GM18505 (cell line): ENCODE measurements at regions not wholly inside any gene's neighbourhood (a gene's known extent, or its start where the extent isn't known, plus 50 kb on each side); places are given as distances from the start of the nearest gene placed in this dataset.
A peak's percentile ranks its signal among the peaks of the same experiment; 100 is the strongest.
"Not testable (repeated sequence)": the region's sequence is repeated elsewhere in the genome, so short reads cannot be mapped to it uniquely, and the experiment has no call there.

ENCODE experiments used
- ATAC-seq: cut with Tn5 transposase; IDR thresholded peaks from one replicate; pipeline ENCODE4 v1.9.1; 2021; ENCODE audit not compliant: unreplicated experiment
- POLR2A ChIP-seq: IDR thresholded peaks from 4 replicates; pipeline ENCODE4 v1.6.1; 2011; ENCODE audit warnings: borderline replicate concordance; ENCODE audit not compliant: insufficient read depth, insufficient read length; ENCODE audit errors: extremely low read depth

DNA sequence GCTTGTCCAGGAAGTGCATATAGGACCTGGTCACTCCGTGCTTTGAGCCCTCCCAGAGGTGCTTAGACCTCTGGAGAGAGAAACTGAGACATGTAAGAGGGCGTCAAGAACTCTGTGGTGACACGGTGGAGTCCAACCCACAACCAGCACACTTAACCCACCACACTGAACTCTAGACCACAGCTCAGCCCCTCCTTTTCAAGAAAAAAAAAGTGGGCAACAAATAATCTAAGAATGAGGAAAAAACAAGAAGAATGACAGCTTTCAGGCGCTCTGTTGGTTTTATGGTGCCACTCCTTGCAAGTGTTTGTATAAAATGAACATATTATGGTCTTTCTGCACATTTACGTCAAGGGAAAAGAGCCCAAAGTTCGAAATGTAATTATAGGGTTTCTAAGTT, 50.2 kb upstream of the SNAPC3 start:
- ATAC-seq, result no peak
- no peak for TF ChIP-seq POLR2A

DNA sequence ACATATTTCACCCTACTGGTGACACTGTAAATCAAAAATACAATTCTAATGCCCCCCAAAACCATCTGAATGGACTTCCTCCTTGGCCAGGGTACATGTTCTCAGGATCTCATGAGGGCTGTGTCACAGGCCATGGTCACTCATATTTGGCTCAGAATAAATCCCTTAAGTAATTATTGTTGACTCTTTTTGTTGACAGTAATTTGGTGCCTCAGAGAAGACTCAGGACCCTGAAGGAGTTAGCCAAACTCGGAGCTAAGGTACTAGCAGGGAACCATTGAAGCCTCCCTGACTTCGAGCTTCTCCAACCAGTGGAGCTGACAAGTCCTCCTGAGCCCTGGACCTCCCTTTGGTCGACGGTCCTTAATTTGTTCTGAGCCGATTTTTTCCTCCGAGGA, 51.2 kb upstream of the SNAPC3 start:
- no peak for ATAC-seq
- no peak for TF ChIP-seq POLR2A

DNA sequence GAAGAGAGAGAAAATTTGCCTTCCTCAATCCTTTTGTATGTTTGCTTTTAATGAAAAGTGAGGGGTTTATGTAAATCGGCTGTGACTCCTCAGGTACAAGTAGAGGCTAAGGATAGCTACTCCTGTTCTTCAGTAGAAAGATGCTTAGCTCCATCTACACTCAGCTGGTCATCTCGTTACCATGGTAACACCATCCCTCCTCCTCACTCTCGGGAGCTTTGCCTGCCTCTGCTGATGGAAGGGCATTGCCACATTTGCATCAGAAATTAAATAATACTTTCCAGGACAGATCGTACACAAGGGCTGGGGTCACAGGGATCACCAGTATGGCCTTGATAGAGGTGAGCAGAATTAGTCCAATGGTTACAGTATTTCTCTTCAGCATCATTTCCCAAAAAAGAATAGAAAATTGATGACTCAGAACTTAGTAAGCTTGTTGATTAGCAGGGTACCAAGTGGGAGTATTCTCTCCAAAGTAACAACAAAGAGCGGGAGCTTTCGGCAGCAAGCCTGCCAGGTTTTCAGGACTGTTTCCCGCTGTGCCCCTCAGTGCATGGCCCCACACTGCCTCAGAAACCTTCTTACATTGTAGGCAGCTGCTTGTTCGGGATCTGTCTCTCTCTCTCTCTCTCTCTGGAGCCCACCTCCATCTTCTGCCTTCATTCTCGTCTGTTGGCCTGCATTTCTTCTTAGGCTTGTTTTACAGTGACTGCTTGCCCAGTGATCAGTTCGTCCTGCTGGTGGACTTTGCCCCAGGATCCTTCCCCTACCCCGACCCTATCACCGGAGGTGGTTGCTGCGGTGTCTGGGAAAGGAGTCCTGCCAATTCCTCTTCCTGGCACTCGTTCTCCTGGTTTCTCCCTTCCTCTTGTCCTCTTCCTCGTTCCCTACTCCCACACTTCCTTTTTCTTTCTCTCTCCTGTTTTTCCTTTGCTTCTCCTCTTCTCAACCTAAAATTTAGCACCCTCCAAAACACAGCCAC, 51.9 kb upstream of the SNAPC3 start:
- TF ChIP-seq POLR2A, result no peak
- no peak for ATAC-seq

DNA sequence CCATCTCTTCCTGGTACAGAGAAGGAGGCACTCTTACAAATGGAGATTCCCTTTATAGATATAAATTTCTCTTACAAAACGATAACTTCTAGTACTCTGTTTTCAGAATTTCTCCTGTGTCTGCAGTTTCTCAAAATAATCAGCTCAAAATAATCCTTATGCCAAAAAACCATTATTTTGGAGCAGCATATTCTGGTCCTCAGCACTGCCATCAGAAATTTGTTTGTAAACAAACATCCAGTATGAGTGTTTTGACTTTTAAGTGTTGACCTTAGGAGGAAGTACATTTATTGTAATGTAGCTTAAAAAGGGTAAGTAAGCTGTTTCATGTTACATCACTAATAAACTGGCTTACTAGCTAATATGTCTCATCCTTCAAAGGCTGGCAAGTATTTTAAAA, 52.8 kb upstream of the SNAPC3 start:
- no peak for ATAC-seq
- no peak for TF ChIP-seq POLR2A

DNA sequence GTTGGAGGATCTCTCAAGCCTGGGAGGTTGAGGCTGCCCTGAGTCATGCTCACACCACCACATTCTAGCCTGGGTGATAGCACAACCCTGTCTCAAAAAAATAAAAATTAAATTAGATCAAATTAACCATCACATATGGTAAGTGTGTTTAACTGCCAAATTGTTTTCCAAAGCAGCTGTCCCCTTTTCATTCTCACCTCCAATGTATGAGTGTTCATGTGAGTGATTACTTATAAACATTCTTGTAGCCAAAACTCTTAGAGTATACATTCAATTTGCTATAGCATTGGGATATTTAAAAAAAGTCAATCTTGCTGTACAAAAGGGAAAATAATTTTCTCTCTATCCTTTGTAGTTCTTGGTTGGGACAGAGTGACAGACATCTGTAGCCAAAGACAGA, 53.4 kb upstream of the SNAPC3 start:
- TF ChIP-seq POLR2A, result no peak
- ATAC-seq, result no peak

DNA sequence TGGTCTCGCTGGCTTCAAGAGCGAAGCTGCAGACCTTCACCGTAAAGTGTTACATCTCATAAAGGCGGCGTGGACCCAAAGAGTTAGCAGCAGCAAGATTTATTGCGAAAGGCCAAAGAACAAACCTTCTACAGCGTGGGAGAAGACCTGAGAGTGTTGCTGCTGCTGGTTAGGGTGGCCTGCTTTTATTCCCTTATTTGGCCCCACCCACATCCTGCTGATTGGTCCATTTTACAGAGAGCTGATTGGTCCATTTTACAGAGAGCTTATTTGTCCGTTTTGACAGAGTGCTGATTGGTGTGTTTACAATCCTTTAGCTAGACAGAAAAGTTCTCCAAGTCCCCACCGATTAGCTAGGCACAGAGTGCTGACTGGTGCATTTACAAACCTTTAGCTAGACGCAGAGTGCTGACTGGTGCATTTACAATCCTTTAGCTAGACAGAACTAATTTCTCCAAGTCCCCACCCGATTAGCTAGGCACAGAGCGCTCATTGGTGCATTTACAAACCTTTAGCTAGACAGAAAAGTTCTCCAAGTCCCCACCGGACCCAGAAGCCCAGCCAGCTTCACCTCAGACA, 57.6 kb upstream of the SNAPC3 start:
- not testable (repeated sequence) for ATAC-seq

DNA sequence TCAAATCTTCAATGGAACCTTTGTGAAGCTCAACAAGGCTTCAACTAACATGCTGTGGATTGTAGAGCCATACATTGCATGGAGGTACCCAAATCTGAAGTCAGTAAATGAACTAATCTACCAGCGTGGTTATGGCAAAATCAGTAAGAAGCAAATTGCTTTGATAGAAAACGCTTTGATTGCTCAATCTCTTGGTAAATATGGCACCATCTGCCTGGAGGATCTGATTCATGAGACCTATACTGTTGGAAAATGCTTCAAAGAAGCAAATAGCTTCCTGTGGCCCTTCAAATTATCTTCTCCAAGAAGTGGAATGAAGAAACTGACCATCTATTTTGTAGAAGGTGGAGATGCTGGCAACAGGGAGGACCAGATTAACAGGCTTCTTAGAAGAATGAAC, 54.7 kb upstream of the TTC39B start:
- no peak for ATAC-seq
- TF ChIP-seq POLR2A, result no peak

DNA sequence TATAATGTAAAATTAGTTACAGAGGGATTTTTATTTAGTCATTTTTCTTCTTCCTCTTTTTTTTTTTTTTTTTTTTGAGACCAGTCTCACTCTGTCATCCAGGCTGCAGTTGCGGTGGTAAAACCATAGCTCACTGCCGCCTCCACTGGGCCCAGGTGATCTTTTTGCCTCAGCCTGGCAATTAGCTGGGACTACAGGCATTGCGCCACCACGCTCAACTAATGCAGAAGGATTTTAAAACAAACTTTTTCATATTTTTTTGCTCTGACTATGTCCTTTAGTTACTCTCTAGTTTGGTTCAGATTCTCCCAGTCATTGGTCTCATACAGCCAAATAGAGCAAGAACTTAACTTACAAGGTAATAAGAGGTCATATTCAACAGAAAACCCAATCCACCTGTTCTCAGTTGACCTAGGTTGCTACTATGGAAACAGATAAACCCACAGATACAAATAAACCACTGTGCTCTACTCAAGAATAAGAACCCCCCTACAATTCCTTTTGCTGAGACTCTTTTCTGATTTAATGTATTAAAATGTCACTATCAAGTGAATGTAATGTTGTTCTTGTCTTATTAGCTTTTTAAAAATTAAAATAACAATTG, 50.1 kb upstream of the TTC39B start:
- ATAC-seq, result peak; percentile 99

More for the DNA sequence above, 50.1 kb upstream of the TTC39B start:
- no peak for TF ChIP-seq POLR2A
